ENCODE measurements at regions not wholly inside any gene's neighbourhood (a gene's known extent, or its start where the extent isn't known, plus 50 kb on each side); places are given as distances from the start of the nearest gene placed in this dataset.

- H3K9me3 Mint-ChIP-seq = no peaks in the 10 kb centered on the region
- DNase-seq (peak in 9 of 35 experiments; percentile 2 to 31 (median 22)), ATAC-seq (replicated peaks in 1 of 4) (peak in 3 of 4 experiments; percentile 57 to 81 (median 73))
- H3K9me3 ChIP-seq = no peaks in the 10 kb centered on the region
- CTCF ChIA-PET = no interaction called here
- peak overlapping the region in 1 of 2 donors; percentile 25 for H3K4me3 ChIP-seq (ENCODE audit: control insufficient read depth in 1 of 2, extremely low read depth in 1 of 2, low read length in 1 of 2)
- no peaks in the 10 kb centered on the region for H3K36me3 ChIP-seq (ENCODE audit: control insufficient read depth in 2 of 2, extremely low read depth in 1 of 2, insufficient read depth in 1 of 2, low read length in 1 of 2)
- H3K36me3 Mint-ChIP-seq = no peaks in the 10 kb centered on the region
- H3K27ac ChIP-seq (ENCODE audit: low read length) = no peak overlapping the region
- POLR2A ChIA-PET = no interaction called here
- H3K4me3 Mint-ChIP-seq = no peak overlapping the region
- H3K4me1 Mint-ChIP-seq = peaks cover 0 to 20% (median 10%) of the 10 kb centered on the region in 3 donors
- peaks cover 0 to 10% of the 10 kb centered on the region in 2 experiments for H3K27me3 ChIP-seq (replicated peaks in 1 of 2; ENCODE audit: control insufficient read depth in 2 of 2, extremely low read depth in 1 of 2, insufficient read depth in 2 of 2, low read length in 1 of 2)
- H3K4me1 ChIP-seq (ENCODE audit: control insufficient read depth in 1 of 2, extremely low read depth in 1 of 2, insufficient read depth in 2 of 2, low read length in 2 of 2) = peaks cover 0 to 11% of the 10 kb centered on the region in 2 experiments
- 58% methylated on average over 5 of the region's 6 CpGs for WGBS (ENCODE audit: insufficient coverage)
- peak overlapping the region in 1 of 2 donors; percentile 35 for H3K27ac Mint-ChIP-seq
- H3K27me3 Mint-ChIP-seq = peaks cover 0 to 3% of the 10 kb centered on the region in 2 donors
Observed at GRCh38 chr10:78992333-78992732, 76.4 kb upstream of the ZMIZ1 start.

GRCh38 chr10:78993261-78993945 is 75.4 kb upstream of the ZMIZ1 start:
- Mint-ChIP-seq H3K9me3 (no peaks in the 10 kb centered on the region), H3K4me3 (no peak overlapping the region), H3K36me3 (no peaks in the 10 kb centered on the region), H3K4me1 (peaks cover 0 to 20% (median 10%) of the 10 kb centered on the region in 3 donors), H3K27ac (peak overlapping the region in 1 of 2 donors; percentile 48), H3K27me3 (peaks cover 0 to 3% of the 10 kb centered on the region in 2 donors)
- no peaks in the 10 kb centered on the region for H3K9me3 ChIP-seq
- peaks cover 0 to 17% of the 10 kb centered on the region in 2 experiments for H3K27me3 ChIP-seq (replicated peaks in 1 of 2; ENCODE audit: control insufficient read depth in 2 of 2, extremely low read depth in 1 of 2, insufficient read depth in 2 of 2, low read length in 1 of 2)
- peaks cover 0 to 11% of the 10 kb centered on the region in 2 experiments for H3K4me1 ChIP-seq (ENCODE audit: control insufficient read depth in 1 of 2, extremely low read depth in 1 of 2, insufficient read depth in 2 of 2, low read length in 2 of 2)
- DNase-seq (no peak), ATAC-seq (replicated peaks in 1 of 4) (no peak)
- no peak overlapping the region for H3K27ac ChIP-seq (ENCODE audit: low read length)
- CTCF ChIA-PET = no interaction called here
- WGBS (ENCODE audit: insufficient coverage) = 90% methylated on average over 4 of the region's 10 CpGs
- H3K4me3 ChIP-seq (ENCODE audit: control insufficient read depth in 1 of 2, extremely low read depth in 1 of 2, low read length in 1 of 2) = no peak overlapping the region
- no peaks in the 10 kb centered on the region for H3K36me3 ChIP-seq (ENCODE audit: control insufficient read depth in 2 of 2, extremely low read depth in 1 of 2, insufficient read depth in 1 of 2, low read length in 1 of 2)
- POLR2A ChIA-PET = no interaction called here

- peaks cover 0 to 3% of the 10 kb centered on the region in 2 donors for H3K27me3 Mint-ChIP-seq
- Histone ChIP-seq H3K9me3 (no peaks in the 10 kb centered on the region), H3K4me3 (ENCODE audit: control insufficient read depth in 1 of 2, extremely low read depth in 1 of 2, low read length in 1 of 2) (no peak overlapping the region), H3K27me3 (replicated peaks in 1 of 2; ENCODE audit: control insufficient read depth in 2 of 2, extremely low read depth in 1 of 2, insufficient read depth in 2 of 2, low read length in 1 of 2) (peaks cover 0 to 30% of the 10 kb centered on the region in 2 experiments), H3K36me3 (ENCODE audit: control insufficient read depth in 2 of 2, extremely low read depth in 1 of 2, insufficient read depth in 1 of 2, low read length in 1 of 2) (no peaks in the 10 kb centered on the region), H3K27ac (ENCODE audit: low read length) (no peak overlapping the region), H3K4me1 (ENCODE audit: control insufficient read depth in 1 of 2, extremely low read depth in 1 of 2, insufficient read depth in 2 of 2, low read length in 2 of 2) (peaks cover 0 to 12% of the 10 kb centered on the region in 2 experiments)
- ChIA-PET CTCF (no interaction called here), POLR2A (interaction anchor here in 1 of 2 donors (0.6 kb wide), 1 partner anchor 153 kb away, joined by 4 read pairs; no protein-coding TSS in a partner anchor)
- no peak for DNase-seq
- H3K27ac Mint-ChIP-seq = no peak overlapping the region
- H3K4me3 Mint-ChIP-seq = no peak overlapping the region
- no peaks in the 10 kb centered on the region for H3K9me3 Mint-ChIP-seq
- 69% methylated on average over 10 of the region's 14 CpGs for WGBS (ENCODE audit: insufficient coverage)
- H3K4me1 Mint-ChIP-seq = peaks cover 1 to 10% (median 9%) of the 10 kb centered on the region in 3 donors
- H3K36me3 Mint-ChIP-seq = no peaks in the 10 kb centered on the region
- ATAC-seq (replicated peaks in 1 of 4) = no peak
Observed at GRCh38 chr10:78995987-78996791, 72.6 kb upstream of the ZMIZ1 start.

- H3K4me3 Mint-ChIP-seq = no peak overlapping the region
- H3K27ac Mint-ChIP-seq = no peak overlapping the region
- Histone ChIP-seq H3K4me3 (ENCODE audit: control insufficient read depth in 1 of 2, extremely low read depth in 1 of 2, low read length in 1 of 2) (no peak overlapping the region), H3K36me3 (ENCODE audit: control insufficient read depth in 2 of 2, extremely low read depth in 1 of 2, insufficient read depth in 1 of 2, low read length in 1 of 2) (no peaks in the 10 kb centered on the region), H3K27me3 (replicated peaks in 1 of 2; ENCODE audit: control insufficient read depth in 2 of 2, extremely low read depth in 1 of 2, insufficient read depth in 2 of 2, low read length in 1 of 2) (peaks cover 0 to 30% of the 10 kb centered on the region in 2 experiments), H3K27ac (ENCODE audit: low read length) (no peak overlapping the region), H3K4me1 (ENCODE audit: control insufficient read depth in 1 of 2, extremely low read depth in 1 of 2, insufficient read depth in 2 of 2, low read length in 2 of 2) (peaks cover 0 to 14% of the 10 kb centered on the region in 2 experiments), H3K9me3 (no peaks in the 10 kb centered on the region)
- H3K9me3 Mint-ChIP-seq = no peaks in the 10 kb centered on the region
- ATAC-seq (replicated peaks in 1 of 4) (no peak), DNase-seq (no peak)
- 68% methylated on average over 2 of the region's 3 CpGs for WGBS (ENCODE audit: insufficient coverage)
- peaks cover 7 to 11% (median 10%) of the 10 kb centered on the region in 3 donors for H3K4me1 Mint-ChIP-seq
- POLR2A ChIA-PET = no interaction called here
- H3K36me3 Mint-ChIP-seq = no peaks in the 10 kb centered on the region
- CTCF ChIA-PET = no interaction called here
- H3K27me3 Mint-ChIP-seq = peaks cover 0 to 3% of the 10 kb centered on the region in 2 donors
Observed at GRCh38 chr10:78996792-78997129, 72.0 kb upstream of the ZMIZ1 start.

GRCh38 chr10:78997635-78998618 is 70.8 kb upstream of the ZMIZ1 start:
- Mint-ChIP-seq H3K4me3 (no peak overlapping the region), H3K4me1 (peaks cover 5 to 10% (median 7%) of the 10 kb centered on the region in 3 donors), H3K27ac (no peak overlapping the region), H3K27me3 (peaks cover 0 to 3% of the 10 kb centered on the region in 2 donors), H3K36me3 (no peaks in the 10 kb centered on the region), H3K9me3 (no peaks in the 10 kb centered on the region)
- WGBS (ENCODE audit: insufficient coverage) = 90% methylated on average over 3 of the region's 10 CpGs
- ChIA-PET POLR2A (no interaction called here), CTCF (interaction anchor here in 1 of 2 donors (1.5 kb wide), 1 partner anchor 9 kb away, joined by 6 read pairs; no protein-coding TSS in a partner anchor)
- no peak for ATAC-seq (replicated peaks in 1 of 4)
- Histone ChIP-seq H3K9me3 (no peaks in the 10 kb centered on the region), H3K4me3 (ENCODE audit: control insufficient read depth in 1 of 2, extremely low read depth in 1 of 2, low read length in 1 of 2) (no peak overlapping the region), H3K4me1 (ENCODE audit: control insufficient read depth in 1 of 2, extremely low read depth in 1 of 2, insufficient read depth in 2 of 2, low read length in 2 of 2) (peaks cover 0 to 4% of the 10 kb centered on the region in 2 experiments), H3K27me3 (replicated peaks in 1 of 2; ENCODE audit: control insufficient read depth in 2 of 2, extremely low read depth in 1 of 2, insufficient read depth in 2 of 2, low read length in 1 of 2) (peaks cover 0 to 30% of the 10 kb centered on the region in 2 experiments), H3K27ac (ENCODE audit: low read length) (no peak overlapping the region), H3K36me3 (ENCODE audit: control insufficient read depth in 2 of 2, extremely low read depth in 1 of 2, insufficient read depth in 1 of 2, low read length in 1 of 2) (no peaks in the 10 kb centered on the region)
- DNase-seq = no peak

Data from T-cell (primary cell).